HUES64 (cell line): ENCODE measurements at regions not wholly inside any gene's neighbourhood (a gene's known extent, or its start where the extent isn't known, plus 50 kb on each side); places are given as distances from the start of the nearest gene placed in this dataset.

Experiments
- H3K27ac ChIP-seq: 2 replicates; pipeline ENCODE4 v1.7.0; 2013; ENCODE audit warnings: low read depth, low read length, inconsistent platforms
- H3K27me3 ChIP-seq: 2 replicates; pipeline ENCODE4 v1.6.1; 2013; ENCODE audit warnings: mild to moderate bottlenecking, low read length; ENCODE audit not compliant: insufficient read depth
- H3K36me3 ChIP-seq: 2 replicates; pipeline ENCODE4 v1.6.1; 2013; ENCODE audit warnings: mild to moderate bottlenecking, low read length; ENCODE audit not compliant: insufficient read depth
- H3K4me1 ChIP-seq: 2 replicates; pipeline ENCODE4 v1.6.1; 2013; ENCODE audit warnings: mild to moderate bottlenecking, low read length, moderate library complexity; ENCODE audit not compliant: insufficient read depth
- H3K4me3 ChIP-seq: 2 replicates; pipeline ENCODE4 v1.5.1; 2013; ENCODE audit warnings: mild to moderate bottlenecking, low read length, moderate library complexity
- H3K9ac ChIP-seq: 2 replicates; pipeline ENCODE4 v1.6.1; 2013; ENCODE audit warnings: mild to moderate bottlenecking, low read depth, low read length
- H3K9me3 ChIP-seq: 2 replicates; pipeline ENCODE4 v1.6.1; 2013; ENCODE audit warnings: low read depth, low read length; ENCODE audit not compliant: insufficient read depth
- WGBS: fragments of 150-250, 120-280 bp; methylation state at CpG from one replicate; pipeline ENCODE4 v1.1.7; 2013; ENCODE audit warnings: missing lambda C conversion rate; 5-methylcytosine and 5-hydroxymethylcytosine counted together

DNA sequence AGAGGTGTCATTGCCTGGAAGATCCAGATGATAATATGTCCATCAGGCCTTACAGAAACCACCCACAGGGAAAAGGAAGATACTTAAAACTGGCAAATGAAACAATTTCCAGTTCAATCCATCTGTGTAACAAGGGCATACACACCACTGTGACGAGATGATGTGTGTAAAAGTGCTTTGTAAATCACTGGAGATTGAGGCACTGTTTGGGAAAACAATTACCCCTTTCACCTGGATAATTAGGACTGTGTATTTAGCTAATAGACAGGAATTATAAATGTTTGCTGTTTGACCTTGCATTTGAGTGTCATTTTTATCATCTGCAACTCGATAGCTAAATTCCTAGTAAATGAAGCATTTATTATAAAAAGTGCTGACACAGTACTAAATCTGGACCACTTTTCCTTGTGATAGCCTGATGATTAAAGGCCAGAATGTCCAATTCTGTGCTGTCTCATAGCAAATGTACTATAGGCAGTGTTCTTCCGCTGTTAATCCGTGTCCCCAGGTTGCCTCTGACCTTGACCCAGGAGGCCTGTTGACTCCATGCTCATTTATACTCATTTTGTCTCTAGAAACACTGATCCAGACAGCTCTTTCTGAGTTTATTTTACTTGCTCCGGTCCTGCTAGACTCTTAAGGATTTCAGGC is 105.8 kb downstream of the LACC1 start:
- no peaks in the 10 kb centered on the region for H3K27me3 ChIP-seq
- H3K36me3 ChIP-seq, result no peaks in the 10 kb centered on the region
- 89% methylated on average over 5 of the region's 5 CpGs for WGBS
- H3K4me3 ChIP-seq, result no peak overlapping the region
- H3K27ac ChIP-seq, result no peak overlapping the region
- H3K4me1 ChIP-seq, result peaks cover 11% of the 10 kb centered on the region; the same call in 1 of the 2 replicates
- H3K9me3 ChIP-seq, result no peaks in the 10 kb centered on the region
- no peak overlapping the region for H3K9ac ChIP-seq

DNA sequence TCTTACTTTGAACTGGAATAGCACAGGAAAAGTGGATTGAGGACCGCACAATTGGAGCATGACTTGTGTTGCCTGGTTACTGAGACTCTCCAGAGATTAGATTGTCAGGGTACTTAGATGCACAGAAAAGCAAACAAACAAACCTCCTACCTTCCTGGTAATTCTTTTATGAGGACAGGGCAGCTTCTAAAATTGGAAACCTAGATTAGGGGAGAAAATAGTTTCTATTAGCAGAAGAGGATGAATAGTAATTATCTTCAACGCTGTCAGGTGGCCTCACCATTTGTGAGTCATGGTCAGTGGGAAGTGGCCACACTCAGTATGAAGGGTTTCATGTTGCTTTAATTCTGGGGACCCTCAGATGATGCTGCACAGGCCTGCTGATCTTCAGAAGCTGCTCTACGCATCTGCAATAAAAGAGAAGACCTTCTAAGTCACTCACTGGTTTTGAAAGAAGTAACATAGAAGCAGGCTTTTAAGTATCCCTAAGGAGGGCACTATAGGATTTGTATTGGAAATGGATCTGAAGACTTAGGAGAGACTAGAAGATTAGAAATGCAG is 106.8 kb downstream of the LACC1 start:
- H3K4me1 ChIP-seq, result peaks cover 16% of the 10 kb centered on the region
- H3K27ac ChIP-seq, result no peak overlapping the region
- H3K27me3 ChIP-seq, result no peaks in the 10 kb centered on the region
- no peak overlapping the region for H3K9ac ChIP-seq
- no peak overlapping the region for H3K4me3 ChIP-seq
- 89% methylated on average over 3 of the region's 3 CpGs for WGBS
- H3K9me3 ChIP-seq, result no peaks in the 10 kb centered on the region
- H3K36me3 ChIP-seq, result no peaks in the 10 kb centered on the region

DNA sequence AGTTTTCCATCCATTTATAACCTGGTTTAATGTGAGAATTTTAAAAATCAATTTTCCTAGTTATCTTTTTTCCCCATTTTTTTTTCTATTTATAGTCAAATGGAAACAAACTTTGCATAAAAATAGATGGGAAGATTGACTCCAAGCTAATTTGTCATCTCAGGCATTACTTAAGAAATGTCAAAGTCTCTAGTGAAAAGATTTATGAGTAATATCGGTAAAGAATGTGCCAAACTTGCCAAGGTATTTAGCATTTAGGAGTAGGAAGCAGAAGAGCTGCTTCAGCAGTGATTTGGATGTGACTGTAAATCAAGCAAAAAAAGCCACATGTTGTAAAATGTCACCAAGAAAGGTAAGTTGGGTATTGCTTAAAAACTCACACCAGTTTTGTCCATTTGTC is 108.6 kb downstream of the LACC1 start:
- Histone ChIP-seq H3K9me3 (no peaks in the 10 kb centered on the region), H3K4me3 (no peak overlapping the region), H3K4me1 (peaks cover 24% of the 10 kb centered on the region), H3K27me3 (no peaks in the 10 kb centered on the region), H3K9ac (no peak overlapping the region), H3K36me3 (no peaks in the 10 kb centered on the region), H3K27ac (no peak overlapping the region)
- WGBS, result 98% methylated on average over 1 of the region's 1 CpG

- H3K27me3 ChIP-seq, result no peaks in the 10 kb centered on the region
- H3K9ac ChIP-seq, result no peak overlapping the region
- H3K36me3 ChIP-seq, result no peaks in the 10 kb centered on the region
- WGBS, result over 99% methylated on average over 5 of the region's 5 CpGs
- H3K4me3 ChIP-seq, result no peak overlapping the region
- 0 out of 2 replicates have a peak, but pooled peaks cover 3% of the 10 kb centered on the region for H3K9me3 ChIP-seq
- H3K4me1 ChIP-seq, result peaks cover 13% of the 10 kb centered on the region
- H3K27ac ChIP-seq, result no peak overlapping the region
These were observed 110.3 kb downstream of the LACC1 start for GRCh38 chr13:43990021-43990420.

GRCh38 chr13:43990829-43991228 is 111.1 kb downstream of the LACC1 start:
- Histone ChIP-seq H3K4me3 (no peak overlapping the region), H3K9me3 (0 out of 2 replicates have a peak, but pooled peaks cover 3% of the 10 kb centered on the region), H3K36me3 (no peaks in the 10 kb centered on the region), H3K4me1 (peaks cover 13% of the 10 kb centered on the region), H3K27ac (no peak overlapping the region), H3K9ac (no peak overlapping the region), H3K27me3 (no peaks in the 10 kb centered on the region)
- 100% methylated on average over 3 of the region's 3 CpGs for whole genome bisulfite sequencing

DNA sequence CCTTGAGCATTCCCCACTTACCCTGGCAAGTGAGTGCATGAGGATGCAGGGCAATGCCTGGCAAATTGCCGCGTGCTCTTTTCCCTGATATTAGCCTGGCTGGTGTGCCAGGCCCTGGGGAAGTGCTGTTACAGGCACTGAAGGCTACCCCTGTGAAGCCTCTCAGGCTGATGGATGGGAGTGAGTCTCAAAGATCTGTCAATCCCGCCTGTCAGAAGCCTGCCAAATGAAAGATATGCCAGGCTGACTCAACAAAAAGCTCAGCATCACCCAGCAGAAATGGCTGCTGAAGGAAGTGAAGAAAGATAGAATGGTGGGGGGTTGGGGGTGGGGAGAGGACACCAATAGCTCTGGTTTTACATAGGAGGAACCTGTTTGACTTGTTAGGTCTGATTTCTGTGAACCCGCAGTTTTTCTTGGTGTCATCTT is 112.1 kb downstream of the LACC1 start:
- no peak overlapping the region for H3K4me3 ChIP-seq
- H3K4me1 ChIP-seq, result peaks cover 13% of the 10 kb centered on the region
- H3K27ac ChIP-seq, result no peak overlapping the region
- no peak overlapping the region for H3K9ac ChIP-seq
- no peaks in the 10 kb centered on the region for H3K36me3 ChIP-seq
- H3K9me3 ChIP-seq, result 0 out of 2 replicates have a peak, but pooled peaks cover 3% of the 10 kb centered on the region
- WGBS, result 87% methylated on average over 4 of the region's 4 CpGs
- H3K27me3 ChIP-seq, result no peaks in the 10 kb centered on the region

DNA sequence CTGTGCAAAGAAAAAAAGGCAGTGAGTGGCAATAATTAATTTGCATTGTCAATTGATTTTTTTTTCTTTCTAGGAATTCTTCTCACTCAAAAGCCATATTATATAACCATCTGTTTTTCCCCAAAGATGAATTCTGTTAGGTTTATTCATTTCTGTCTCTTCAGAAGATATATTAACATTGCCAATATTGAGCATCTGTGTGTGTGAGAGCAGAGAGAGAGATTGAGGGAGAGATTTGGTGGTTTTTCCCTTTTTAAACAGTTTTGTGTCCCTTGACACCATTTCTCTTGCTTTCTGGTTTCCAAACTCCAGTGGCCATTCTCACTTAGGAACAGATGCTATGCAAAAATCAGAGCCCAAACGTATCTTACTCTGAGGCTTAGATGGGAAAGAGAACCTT is 112.5 kb downstream of the LACC1 start:
- no peak overlapping the region for H3K27ac ChIP-seq

GRCh38 chr13:43994999-43995859 is 115.5 kb downstream of the LACC1 start:
- no peak overlapping the region for H3K4me3 ChIP-seq
- no peak overlapping the region for H3K9ac ChIP-seq
- H3K27ac ChIP-seq, result no peak overlapping the region
- peaks cover 13% of the 10 kb centered on the region for H3K4me1 ChIP-seq
- H3K9me3 ChIP-seq, result 0 out of 2 replicates have a peak, but pooled peaks cover 3% of the 10 kb centered on the region
- H3K27me3 ChIP-seq, result no peaks in the 10 kb centered on the region
- no peaks in the 10 kb centered on the region for H3K36me3 ChIP-seq
- WGBS, result 96% methylated on average over 7 of the region's 7 CpGs

More for the DNA sequence above, 112.5 kb downstream of the LACC1 start:
- H3K4me1 ChIP-seq, result peaks cover 13% of the 10 kb centered on the region
- 0 out of 2 replicates have a peak, but pooled peaks cover 3% of the 10 kb centered on the region for H3K9me3 ChIP-seq
- H3K27me3 ChIP-seq, result no peaks in the 10 kb centered on the region
- no peak overlapping the region for H3K4me3 ChIP-seq
- WGBS, result 76% methylated on average over 1 of the region's 1 CpG
- no peaks in the 10 kb centered on the region for H3K36me3 ChIP-seq
- no peak overlapping the region for H3K9ac ChIP-seq

DNA sequence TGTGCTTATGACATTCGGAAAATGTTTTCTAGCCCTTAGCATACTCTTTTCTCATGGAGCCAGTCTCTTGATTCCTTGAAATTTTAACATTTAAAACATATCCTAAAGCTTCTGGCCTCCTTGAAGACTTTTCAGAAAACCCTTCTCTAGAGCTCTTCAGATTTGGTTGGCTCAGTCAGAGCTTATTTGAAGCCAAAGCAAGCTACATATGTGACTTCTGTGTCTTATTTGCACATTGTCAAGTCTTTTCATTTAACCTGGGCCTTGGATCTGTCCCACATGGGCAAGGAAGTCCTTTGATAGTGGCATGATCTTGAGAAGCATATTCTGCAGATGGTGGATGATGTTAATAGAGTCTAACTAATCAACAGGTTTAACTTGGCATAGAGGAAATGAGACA is 116.5 kb downstream of the LACC1 start:
- Histone ChIP-seq H3K4me3 (no peak overlapping the region), H3K27me3 (no peaks in the 10 kb centered on the region), H3K9ac (no peak overlapping the region), H3K27ac (no peak overlapping the region), H3K4me1 (peaks cover 11% of the 10 kb centered on the region), H3K9me3 (0 out of 2 replicates have a peak, but pooled peaks cover 3% of the 10 kb centered on the region), H3K36me3 (no peaks in the 10 kb centered on the region)
- WGBS, result 89% methylated on average over 1 of the region's 1 CpG

DNA sequence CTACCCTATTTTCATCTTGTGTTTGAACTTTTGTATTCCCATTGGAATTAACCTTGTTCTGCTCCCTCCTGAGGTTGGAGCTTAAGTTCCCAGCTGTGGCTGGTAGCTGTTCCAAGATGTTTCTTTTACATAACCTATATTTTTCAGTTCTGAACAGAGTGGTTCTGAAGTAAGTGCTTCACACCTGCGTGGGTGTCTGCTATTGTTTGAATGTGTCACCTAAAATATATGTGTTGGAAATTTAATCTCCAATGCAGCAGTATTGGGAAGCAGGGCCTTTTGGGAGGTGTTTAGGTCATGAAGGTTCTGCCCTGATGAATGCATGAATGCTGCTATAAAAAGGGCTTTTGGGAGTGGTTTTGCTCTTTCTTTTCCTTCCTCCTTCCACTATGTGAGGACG is 123.8 kb downstream of the LACC1 start:
- Histone ChIP-seq H3K27ac (no peak overlapping the region), H3K9ac (no peak overlapping the region), H3K4me1 (no peaks in the 10 kb centered on the region), H3K9me3 (no peaks in the 10 kb centered on the region), H3K27me3 (no peaks in the 10 kb centered on the region), H3K36me3 (no peaks in the 10 kb centered on the region), H3K4me3 (no peak overlapping the region)
- WGBS, result 83% methylated on average over 2 of the region's 2 CpGs

GRCh38 chr13:44004878-44005277 is 125.2 kb downstream of the LACC1 start:
- 83% methylated on average over 3 of the region's 3 CpGs for WGBS
- Histone ChIP-seq H3K9me3 (no peaks in the 10 kb centered on the region), H3K4me3 (no peak overlapping the region), H3K27me3 (no peaks in the 10 kb centered on the region), H3K27ac (no peak overlapping the region), H3K9ac (no peak overlapping the region), H3K36me3 (no peaks in the 10 kb centered on the region), H3K4me1 (no peaks in the 10 kb centered on the region)
